NCI-H1436 (cell line): ENCODE measurements at regions not wholly inside any gene's neighbourhood (a gene's known extent, or its start where the extent isn't known, plus 50 kb on each side); places are given as distances from the start of the nearest gene placed in this dataset.
"Not testable (repeated sequence)": the region's sequence is repeated elsewhere in the genome, so short reads cannot be mapped to it uniquely, and the experiment has no call there.

ENCODE experiments used
- DNase-seq: peaks from one replicate; lab custom pipeline; 2025; lab: John Stamatoyannopoulos, UW

DNA sequence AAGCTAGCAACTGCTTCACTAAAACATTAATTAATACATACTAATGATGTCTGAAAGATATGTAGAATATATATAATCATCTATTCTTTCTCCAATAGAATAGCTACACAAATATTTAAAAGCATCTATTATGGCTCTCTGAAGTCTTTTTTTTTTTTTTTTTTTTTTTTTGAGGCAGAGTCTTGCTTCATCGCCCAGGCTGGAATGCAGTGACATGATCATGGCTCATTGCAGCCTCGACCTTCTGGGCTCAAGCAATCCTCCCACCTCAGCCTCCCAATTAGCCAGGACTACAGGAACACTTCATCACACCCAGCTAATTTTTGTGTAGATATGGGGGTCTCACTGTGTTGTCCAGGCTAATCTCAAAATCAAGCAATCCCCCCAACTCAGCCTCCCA lies 120.4 kb upstream of the KYNU start:
- no peak for DNase-seq

GRCh38 chr2:142756430-142756829 lies 121.0 kb upstream of the KYNU start:
- no peak for DNase-seq

GRCh38 chr2:142755191-142755590 lies 122.3 kb upstream of the KYNU start:
- no peak for DNase-seq

DNA sequence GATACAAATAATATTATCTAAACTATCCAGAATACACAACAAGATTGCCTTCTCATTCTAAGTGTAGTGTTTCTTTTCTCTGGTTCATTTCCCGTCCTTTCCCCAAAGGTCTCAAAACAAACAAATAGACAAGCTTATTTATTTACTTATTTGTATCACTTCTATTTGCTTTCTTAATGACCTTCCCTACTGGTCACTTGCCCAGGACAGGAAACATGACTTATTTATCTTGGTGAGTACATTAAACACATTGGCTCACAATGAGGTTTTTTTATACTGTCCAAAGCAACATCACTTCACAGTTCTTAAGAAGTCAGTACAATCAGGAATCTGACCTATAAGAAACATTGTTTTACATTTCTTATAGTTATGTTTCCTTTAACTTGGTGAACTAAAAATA lies 123.3 kb upstream of the KYNU start:
- no peak for DNase-seq

DNA sequence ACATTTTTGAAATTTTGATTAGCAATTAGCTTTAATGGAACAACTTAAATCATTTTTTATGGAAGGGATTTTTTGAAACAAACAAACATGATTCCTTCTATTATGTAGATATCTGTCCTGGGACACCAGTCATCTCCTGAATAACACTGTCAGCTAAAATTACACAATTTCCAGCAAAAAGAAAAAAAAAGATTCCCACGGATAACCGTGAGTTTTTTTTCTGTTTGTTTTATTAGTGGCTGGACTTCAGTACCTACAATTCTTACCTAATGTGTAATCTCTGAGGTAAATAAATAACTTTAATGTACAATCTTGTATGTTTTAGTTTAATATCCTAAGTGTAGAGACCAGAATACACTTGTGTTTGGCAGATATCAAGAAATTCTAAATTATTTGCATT lies 126.6 kb upstream of the KYNU start:
- DNase-seq = no peak

- DNase-seq = no peak
These were observed 128.8 kb upstream of the KYNU start for GRCh38 chr2:142748559-142749099.

DNA sequence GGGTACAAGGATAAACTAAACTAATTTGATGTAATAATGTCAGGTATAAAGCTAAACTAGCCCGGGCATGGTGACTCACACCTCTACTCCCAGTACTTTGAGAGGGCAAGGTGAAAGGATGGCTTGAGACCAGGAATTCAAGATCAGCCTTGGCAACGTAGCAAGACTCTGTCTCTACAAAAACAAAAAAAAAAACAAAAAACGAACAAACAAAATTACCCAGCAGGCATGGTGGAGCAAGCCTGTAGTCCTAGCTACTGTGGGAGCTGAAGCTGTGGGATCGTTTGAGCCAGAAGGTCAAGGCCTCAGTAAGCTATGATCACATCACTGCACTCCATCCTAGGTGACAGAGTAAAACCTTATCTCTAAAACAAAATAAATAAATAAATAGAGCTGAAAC lies 131.8 kb upstream of the KYNU start:
- no peak for DNase-seq

DNA sequence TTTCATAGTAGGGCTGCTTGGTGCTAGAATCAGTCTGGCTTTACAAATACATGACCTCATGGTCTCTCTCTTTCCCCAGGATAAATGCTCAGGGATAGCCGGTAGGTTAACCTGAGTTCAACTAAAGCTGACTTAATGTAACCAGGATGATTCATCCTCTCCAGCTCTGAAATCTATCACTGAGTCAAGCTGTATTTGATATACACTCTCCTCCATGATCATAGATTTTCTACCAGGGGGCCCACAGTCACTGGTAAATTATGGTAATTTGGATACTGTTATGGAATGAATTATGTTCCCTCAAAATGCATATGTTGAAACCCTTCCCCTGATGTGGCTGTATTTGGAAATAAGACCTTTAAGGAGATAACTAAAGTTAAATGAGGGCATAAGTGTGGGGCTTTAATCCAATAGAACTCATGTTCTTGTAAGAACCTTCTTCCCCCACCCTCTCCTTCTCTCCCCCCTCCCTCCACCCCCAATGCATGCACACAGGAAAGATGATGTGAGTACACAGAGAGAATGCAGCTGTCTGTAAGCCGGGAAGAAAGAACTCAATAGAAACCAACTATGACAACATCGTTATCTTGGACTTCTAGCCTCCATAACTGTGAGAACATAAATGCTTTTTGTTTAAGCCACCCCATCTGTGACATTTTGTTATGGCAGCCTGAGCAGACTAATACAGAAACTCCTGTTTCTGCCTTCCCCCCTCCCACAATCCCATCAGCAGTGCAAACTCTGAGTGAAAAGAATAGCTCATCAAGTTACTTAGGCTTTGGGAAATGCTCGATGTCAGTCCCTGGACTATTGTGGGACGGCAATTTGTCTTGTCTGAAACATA lies 134.9 kb upstream of the KYNU start:
- no peak for DNase-seq

- DNase-seq = no peak
These were observed 135.6 kb upstream of the KYNU start for GRCh38 chr2:142741764-142742269.

DNA sequence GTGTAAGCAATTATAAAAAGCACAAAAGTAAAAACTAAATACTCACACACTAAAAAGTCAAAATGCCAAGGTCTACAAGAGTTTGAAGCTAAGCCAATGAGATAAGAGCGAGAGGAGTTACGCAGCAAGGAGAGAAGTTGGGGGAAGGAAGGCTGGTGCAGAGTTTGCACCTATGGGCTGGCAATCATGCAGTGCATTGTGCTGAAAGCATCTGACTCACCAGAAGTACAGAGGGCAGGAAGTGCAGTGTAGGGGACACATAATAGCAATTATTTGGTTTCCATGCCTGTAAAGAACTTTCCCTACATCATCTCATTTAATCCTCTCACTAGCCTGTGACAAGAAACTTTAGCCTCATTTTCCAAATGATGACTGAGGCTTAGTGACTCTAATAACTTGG lies 142.7 kb upstream of the KYNU start:
- no peak for DNase-seq

DNA sequence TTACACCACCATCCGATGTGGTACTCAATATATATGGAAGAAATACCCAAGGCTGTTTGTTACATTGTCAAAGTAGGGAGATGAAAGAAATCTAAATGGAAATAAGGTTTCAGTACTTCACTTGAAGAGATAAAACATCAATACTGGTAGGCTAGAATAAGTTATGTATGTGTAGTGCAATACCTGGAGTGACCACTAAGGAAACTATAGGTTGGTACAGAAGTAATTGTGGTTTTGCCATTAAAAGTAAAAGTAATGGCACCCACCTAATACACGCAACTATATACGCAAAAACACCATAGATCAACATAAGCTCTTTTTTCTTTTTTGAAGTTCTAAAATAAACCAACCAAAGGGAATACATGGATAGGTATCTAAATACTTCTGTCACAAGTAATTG lies 143.2 kb upstream of the KYNU start:
- DNase-seq = no peak

GRCh38 chr2:142729814-142730213 lies 147.7 kb upstream of the KYNU start:
- DNase-seq = not testable (repeated sequence)

GRCh38 chr2:142727821-142728478 lies 149.5 kb upstream of the KYNU start:
- DNase-seq = not testable (repeated sequence)

GRCh38 chr2:142725386-142725785 lies 152.1 kb upstream of the KYNU start:
- DNase-seq = no peak

DNA sequence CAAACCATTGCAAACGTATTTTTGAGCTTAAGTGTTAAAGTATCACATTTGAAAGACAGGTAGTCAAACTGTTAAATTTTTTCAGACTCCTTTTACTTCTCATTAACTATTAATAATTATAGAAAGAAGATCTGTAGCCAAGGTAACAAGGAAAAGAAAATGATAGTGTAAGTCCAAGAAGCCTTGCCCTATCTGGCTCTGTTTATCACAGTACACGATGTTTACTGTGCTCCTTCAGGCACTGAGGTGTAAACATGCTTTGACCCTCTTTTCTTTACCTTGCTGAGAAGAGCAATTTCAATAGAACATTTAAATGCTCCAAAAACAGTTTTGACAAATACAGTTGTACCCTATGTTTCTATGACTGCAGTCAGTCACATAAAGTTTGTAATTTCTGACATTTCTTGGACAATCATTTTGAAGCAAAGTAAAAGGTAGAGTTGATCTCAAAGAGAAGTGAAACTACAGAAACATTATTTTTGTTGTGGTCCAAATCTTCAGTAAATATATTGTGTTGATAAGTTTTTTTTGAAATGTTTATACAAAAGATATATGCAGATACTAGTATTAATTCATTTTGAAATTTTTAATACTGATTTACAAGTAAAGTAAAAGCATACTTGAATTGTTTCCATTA lies 152.6 kb upstream of the KYNU start:
- no peak for DNase-seq

DNA sequence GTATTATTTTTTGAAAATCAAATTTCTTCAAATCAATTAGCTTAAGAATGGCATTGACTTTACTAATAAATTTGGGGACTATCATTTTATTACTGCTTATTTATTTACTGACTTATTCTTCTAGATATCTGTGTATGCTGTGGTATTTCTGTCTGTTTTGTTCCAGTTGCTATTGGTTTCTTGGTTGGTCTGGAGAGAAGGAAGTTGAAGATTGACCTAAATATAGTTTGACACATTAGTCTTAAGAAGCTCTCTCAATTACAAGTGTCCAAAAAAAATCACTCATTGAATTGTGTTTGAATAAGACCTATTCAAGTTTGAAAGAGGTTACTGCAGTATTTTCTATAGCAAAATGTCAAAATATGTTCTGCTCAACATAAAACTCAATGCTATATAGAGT lies 153.3 kb upstream of the KYNU start:
- DNase-seq = no peak

GRCh38 chr2:142723236-142723635 lies 154.2 kb upstream of the KYNU start:
- DNase-seq = no peak

DNA sequence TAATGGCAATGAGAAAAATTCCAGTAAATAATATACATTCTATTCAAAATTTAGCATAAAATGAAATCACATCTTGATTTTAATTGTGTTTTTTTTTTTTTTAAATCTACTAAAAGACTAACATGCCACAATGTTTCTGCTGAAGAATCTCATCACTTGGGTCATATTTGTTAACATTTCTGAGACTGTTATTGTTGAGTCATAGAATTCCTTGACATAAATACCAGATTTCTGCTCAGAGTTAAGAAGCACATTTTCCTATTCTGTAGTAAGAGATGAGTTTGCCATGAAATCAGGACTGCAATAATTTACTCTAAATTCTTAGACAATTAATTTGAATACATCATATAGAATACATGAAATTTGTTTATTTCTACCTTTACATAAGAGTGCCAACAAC lies 154.9 kb upstream of the KYNU start:
- no peak for DNase-seq

- no peak for DNase-seq
These were observed 155.4 kb upstream of the KYNU start for GRCh38 chr2:142722086-142722485.

DNA sequence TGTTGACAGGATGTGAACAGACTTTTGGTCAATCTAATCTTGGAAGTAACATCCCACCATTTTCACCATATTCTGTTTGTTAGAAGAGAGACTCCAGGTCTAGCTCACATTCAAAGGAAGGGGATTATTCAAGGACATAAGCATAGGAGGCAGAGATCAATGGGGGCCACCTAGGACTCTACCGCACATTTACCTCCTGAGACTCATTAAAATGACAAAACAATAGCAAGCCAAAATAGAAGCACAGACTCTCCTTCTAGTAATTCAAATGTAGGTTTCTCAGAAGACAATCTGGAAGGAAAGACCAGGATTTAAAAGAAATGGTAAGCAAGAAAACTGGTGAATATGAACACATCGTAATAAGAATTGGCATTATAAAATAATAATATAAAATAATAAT lies 156.4 kb upstream of the KYNU start:
- no peak for DNase-seq

DNA sequence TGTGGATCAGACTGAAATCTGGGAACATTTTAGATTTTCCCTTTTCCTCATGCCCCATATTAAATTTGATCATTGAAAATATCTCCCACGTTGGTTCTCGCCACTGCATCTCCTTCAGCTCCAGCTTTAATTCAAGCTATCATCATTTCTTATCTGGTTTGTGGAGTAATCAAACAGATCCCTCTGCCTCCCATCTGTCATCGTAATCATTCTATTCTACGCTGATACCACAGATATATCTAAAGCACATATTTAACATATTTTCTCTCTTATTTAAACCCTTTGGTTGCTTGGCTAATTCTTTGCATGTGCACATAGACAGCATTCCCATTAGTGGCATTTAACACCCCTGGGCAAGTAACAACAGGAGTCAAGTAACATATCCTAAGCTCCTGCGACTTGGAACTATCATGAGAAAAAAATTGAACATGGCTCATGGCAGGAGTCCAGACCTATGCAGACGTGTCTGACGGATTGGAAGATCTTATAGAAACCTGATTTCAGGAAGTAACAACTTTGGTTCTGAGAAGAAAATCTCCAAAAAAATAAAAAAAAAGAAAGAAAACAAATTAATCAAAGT lies 158.8 kb upstream of the KYNU start:
- DNase-seq = no peak

DNA sequence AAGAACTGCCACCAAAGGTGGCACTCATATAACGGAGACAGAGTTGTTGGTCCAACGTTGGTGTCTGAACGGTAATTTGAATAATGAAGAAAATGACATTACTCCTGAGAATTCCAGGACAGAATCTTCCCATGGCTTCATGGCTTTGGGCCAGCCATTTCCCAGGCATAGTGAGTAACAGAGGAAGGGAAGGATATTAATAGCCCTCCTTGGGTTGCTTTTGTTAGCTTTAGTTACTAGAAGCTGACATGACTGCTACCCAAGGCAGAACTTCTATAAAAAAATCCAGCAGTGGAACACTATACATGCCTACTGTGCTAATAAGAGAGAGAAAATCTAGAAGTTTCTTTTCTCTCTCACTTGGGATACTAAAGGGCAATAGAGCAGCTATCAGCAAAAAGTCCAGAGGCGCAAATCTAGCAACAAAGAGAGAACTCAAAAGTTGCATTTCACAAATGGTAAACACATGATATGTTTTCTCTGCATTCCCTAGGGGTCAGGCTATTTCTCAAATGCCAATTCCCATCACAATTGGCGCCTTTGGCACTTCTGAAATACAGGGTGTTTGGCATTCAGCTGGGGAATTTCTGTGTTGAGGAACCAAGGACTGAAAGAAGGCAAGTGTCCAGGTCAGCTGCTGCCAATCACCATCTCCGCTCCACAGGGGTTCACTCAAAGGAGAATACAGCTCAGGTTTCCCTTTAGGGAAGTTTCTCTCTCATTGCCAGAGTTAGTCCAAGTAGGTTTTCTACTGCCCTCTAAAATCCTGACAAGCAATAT lies 160.8 kb upstream of the KYNU start:
- no peak for DNase-seq
